Thyroid gland (tissue), 4 donors: ENCODE measurements at regions not wholly inside any gene's neighbourhood (a gene's known extent, or its start where the extent isn't known, plus 50 kb on each side); places are given as distances from the start of the nearest gene placed in this dataset.

ENCODE experiments used
- DNase-seq, 2 donors: peaks; one replicate each; pipeline ENCODE4 v3.0.0-alpha.2; 2019
- H3K27ac ChIP-seq, 3 donors: fragments of 200-600 bp; sonication (generic); 1 replicate in 2 of 3; 2 replicates in 1 of 3; pipeline ENCODE4 v1.5.1; 2016 to 2019; ENCODE audit warnings: mild to moderate bottlenecking in 1 of 3, moderate library complexity in 1 of 3
- H3K27me3 ChIP-seq: fragments of 200-600 bp; sonication (generic); one replicate; pipeline ENCODE4 v1.5.1; 2019
- H3K36me3 ChIP-seq, 2 donors: fragments of 200-600 bp; sonication (generic); one replicate each; pipeline ENCODE4 v1.5.1; 2016 to 2019
- H3K4me1 ChIP-seq, 2 donors: fragments of 200-600 bp; sonication (generic); one replicate each; pipeline ENCODE4 v1.5.1; 2017 to 2019
- H3K4me3 ChIP-seq, 3 donors: fragments of 200-600 bp; sonication (generic); replicated peaks in 1 of 3; 1 replicate in 2 of 3; 2 replicates in 1 of 3; pipeline ENCODE4 v1.5.1; 2016; ENCODE audit warnings: mild to moderate bottlenecking in 1 of 3
- H3K9me3 ChIP-seq: fragments of 200-600 bp; sonication (generic); one replicate; pipeline ENCODE4 v1.5.1; 2017
- POLR2A ChIP-seq, 2 donors: fragments of 450-650 bp; IDR thresholded peaks; one replicate each; pipeline ENCODE4 v1.6.1; 2017; ENCODE audit warnings: antibody characterized with exemption in 2 of 2, mild to moderate bottlenecking in 2 of 2, moderate library complexity in 1 of 2
- WGBS, 2 donors: methylation state at CpG; one replicate each; pipeline ENCODE4 v1.1.5; 2017; 5-methylcytosine and 5-hydroxymethylcytosine counted together
- intact Hi-C: fragments of 100-400 bp; cut with DNase I; formaldehyde crosslinking; loops from one replicate; pipeline ENCODE4 v1.15.1; 2023
- TF ChIP-seq, protein P1 (sequence below), 6 experiments: fragments of 200-600 bp in 3 of 6; fragments of 450-650 bp in 3 of 6; sonication (generic) in 3 of 6; IDR thresholded peaks; one replicate each; pipeline ENCODE4 v1.5.1; 2016 to 2019; ENCODE audit warnings: antibody characterized with exemption in 6 of 6, mild to moderate bottlenecking in 2 of 6, inconsistent platforms in 1 of 6, moderate library complexity in 1 of 6

DNA sequence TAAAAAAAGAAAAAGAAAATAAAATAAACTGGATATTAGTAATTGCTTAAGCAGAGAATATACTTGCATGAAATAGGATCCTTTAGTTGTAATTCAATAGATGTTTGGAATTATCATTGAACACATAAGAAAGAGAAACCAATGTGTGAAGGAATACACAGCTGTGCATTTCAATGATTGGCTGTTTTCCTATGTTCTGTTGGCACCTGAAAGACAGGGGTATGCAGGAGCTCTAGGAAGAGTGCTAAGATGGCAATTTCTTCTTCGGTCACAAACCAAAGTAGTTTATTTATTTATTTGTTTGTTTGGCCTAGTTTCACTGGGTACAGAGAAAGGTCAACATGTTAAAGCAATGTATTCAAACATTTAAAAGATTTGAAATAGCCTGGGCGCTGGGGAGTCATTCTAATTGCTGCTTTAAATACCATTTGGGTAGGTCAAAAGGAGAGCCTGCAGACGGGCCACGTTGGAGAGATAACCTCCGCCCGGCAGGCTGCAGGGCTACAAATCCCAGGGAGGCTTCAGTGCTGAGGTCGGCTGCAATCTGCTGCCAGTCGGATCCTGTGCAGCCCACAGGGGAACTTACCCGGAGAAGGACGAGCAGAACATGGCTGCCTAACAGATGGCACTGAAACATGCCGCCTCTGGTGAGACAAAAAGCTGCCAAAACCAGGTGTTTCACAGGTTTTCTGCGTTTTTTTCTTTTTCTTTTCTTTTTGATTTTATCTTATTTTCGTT lies 154.2 kb upstream of the TYRP1 start:
- WGBS, 2 donors, result 63 to 65% methylated on average over 13 of the region's 13 CpGs
- Histone ChIP-seq H3K36me3 (no peaks in the 10 kb centered on the region), H3K27ac (no peak overlapping the region), H3K27me3 (no peaks in the 10 kb centered on the region), H3K4me1 (no peaks in the 10 kb centered on the region), H3K9me3 (no peaks in the 10 kb centered on the region), H3K4me3 (no peak overlapping the region)
- DNase-seq, result no peak
- intact Hi-C loops, result no loop called here
- TF ChIP-seq, protein P1, sequence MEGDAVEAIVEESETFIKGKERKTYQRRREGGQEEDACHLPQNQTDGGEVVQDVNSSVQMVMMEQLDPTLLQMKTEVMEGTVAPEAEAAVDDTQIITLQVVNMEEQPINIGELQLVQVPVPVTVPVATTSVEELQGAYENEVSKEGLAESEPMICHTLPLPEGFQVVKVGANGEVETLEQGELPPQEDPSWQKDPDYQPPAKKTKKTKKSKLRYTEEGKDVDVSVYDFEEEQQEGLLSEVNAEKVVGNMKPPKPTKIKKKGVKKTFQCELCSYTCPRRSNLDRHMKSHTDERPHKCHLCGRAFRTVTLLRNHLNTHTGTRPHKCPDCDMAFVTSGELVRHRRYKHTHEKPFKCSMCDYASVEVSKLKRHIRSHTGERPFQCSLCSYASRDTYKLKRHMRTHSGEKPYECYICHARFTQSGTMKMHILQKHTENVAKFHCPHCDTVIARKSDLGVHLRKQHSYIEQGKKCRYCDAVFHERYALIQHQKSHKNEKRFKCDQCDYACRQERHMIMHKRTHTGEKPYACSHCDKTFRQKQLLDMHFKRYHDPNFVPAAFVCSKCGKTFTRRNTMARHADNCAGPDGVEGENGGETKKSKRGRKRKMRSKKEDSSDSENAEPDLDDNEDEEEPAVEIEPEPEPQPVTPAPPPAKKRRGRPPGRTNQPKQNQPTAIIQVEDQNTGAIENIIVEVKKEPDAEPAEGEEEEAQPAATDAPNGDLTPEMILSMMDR (IDR thresholded peaks at IDR 0.05), result no peak

DNA sequence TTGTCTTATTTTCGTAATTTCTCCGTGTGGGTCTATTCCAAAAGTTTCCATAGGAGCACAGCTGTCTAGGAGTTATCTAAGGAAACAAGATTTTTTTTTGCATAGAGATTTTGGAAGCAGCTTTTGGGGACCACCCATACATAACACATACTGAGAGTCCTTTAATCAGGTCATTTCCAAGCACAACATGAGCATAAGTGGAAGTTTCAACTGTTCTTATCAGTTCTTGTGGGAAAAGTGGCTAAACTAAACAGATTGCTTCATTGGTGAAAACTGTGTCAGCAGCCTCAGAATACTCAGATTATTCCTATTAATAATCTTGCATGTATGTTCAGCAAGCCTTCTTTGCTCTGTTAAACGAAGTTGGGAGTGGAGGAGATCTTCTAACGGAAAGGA lies 153.6 kb upstream of the TYRP1 start:
- intact Hi-C loops, result no loop called here
- H3K4me3 ChIP-seq, result no peak overlapping the region
- H3K4me1 ChIP-seq, result peaks cover 0 to 1% of the 10 kb centered on the region in 2 donors
- no peak overlapping the region for H3K27ac ChIP-seq
- TF ChIP-seq POLR2A (IDR thresholded peaks at IDR 0.05), result no peak
- TF ChIP-seq, protein P1 (IDR thresholded peaks at IDR 0.05), result no peak
- H3K27me3 ChIP-seq, result no peaks in the 10 kb centered on the region
- WGBS, 2 donors, result 78% methylated on average over 4 of the region's 4 CpGs
- H3K36me3 ChIP-seq, result no peaks in the 10 kb centered on the region
- no peaks in the 10 kb centered on the region for H3K9me3 ChIP-seq
- DNase-seq, result no peak

DNA sequence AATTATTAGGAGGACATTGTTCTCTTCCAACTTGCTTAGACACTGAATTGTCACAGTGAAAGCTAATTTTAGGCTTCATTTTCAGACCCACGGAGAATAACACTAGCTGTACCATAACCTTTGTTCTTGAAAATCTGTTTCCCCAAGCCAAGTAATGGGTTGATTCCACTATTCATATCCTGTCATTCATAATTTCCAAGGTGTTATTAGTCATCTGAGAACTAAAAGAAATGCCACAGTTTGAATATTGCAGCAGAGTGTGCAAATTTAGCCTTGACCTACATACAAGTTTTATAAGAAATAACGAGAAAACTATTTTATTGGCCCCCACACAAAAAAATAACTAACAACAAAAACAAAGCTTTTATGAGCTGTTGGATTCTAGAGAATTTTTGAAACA lies 148.5 kb upstream of the TYRP1 start:
- Histone ChIP-seq H3K27ac (no peak overlapping the region), H3K4me3 (no peak overlapping the region), H3K27me3 (no peaks in the 10 kb centered on the region), H3K36me3 (no peaks in the 10 kb centered on the region), H3K9me3 (no peaks in the 10 kb centered on the region), H3K4me1 (peaks cover 0 to 8% of the 10 kb centered on the region in 2 donors)
- no peak for DNase-seq
- 64 to 76% methylated on average over 2 of the region's 2 CpGs for WGBS, 2 donors
- intact Hi-C loops, result no loop called here
- no peak for TF ChIP-seq POLR2A (IDR thresholded peaks at IDR 0.05)
- TF ChIP-seq, protein P1 (IDR thresholded peaks at IDR 0.05), result no peak

DNA sequence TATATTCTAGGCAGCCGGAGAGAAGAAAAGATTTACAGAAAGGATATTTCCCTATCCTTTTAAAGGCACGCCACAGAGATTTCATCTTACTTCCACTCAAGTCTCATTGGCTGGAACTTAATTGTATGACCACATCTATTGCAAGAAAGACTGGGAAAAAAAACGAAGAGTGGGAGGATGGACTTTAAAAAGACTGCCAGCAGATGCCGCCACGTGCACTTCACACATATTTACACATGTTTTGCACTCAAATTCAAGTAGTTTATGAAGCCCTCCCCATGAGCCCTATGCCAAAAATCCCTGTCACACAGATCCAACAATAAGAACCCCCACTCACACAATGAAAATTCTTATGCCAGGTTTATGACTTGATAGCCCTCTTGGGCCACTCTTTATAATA lies 138.5 kb upstream of the TYRP1 start:
- H3K27ac ChIP-seq, result no peak overlapping the region
- no peaks in the 10 kb centered on the region for H3K27me3 ChIP-seq
- WGBS, 2 donors, result 57 to 64% methylated on average over 5 of the region's 5 CpGs
- no peak overlapping the region for H3K4me3 ChIP-seq
- DNase-seq, result no peak
- H3K4me1 ChIP-seq, result no peaks in the 10 kb centered on the region
- no peaks in the 10 kb centered on the region for H3K9me3 ChIP-seq
- TF ChIP-seq, protein P1 (IDR thresholded peaks at IDR 0.05), result no peak
- no peak for TF ChIP-seq POLR2A (IDR thresholded peaks at IDR 0.05)
- intact Hi-C loops, result no loop called here
- no peaks in the 10 kb centered on the region for H3K36me3 ChIP-seq

DNA sequence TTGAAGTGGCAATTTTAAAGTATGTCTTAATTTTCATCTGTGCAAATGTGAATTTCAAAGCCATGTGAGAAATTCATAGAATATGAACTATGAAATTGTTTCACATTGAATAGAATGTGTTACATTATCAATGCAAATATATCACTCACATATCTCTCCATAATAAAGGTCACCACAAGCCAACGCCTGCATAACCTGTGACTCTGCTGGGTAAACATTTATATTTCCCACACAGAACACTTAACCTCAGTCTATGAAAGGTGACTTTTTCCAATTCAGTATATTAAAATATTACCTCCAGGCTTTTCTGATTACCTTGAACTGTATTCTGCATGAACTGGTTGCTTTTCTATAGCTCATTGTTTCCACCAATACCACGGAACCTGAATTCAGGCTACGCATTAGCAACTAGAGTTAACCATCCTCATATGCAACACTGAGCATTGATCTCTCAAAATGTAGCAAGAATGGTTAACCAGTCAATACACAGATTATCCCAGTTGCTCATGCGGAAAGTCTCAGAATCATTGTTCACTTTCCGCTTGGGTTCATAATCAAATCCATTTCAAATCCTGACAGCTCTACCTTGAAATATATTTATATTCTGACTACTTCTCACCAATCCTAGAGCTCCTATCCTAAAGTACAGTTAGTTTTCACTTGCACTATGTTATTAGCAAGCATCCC lies 126.6 kb upstream of the TYRP1 start:
- no peak overlapping the region for H3K27ac ChIP-seq
- no peaks in the 10 kb centered on the region for H3K27me3 ChIP-seq
- no peaks in the 10 kb centered on the region for H3K4me1 ChIP-seq
- TF ChIP-seq POLR2A (IDR thresholded peaks at IDR 0.05), result no peak
- TF ChIP-seq, protein P1 (IDR thresholded peaks at IDR 0.05), result no peak
- H3K4me3 ChIP-seq, result no peak overlapping the region
- H3K36me3 ChIP-seq, result no peaks in the 10 kb centered on the region
- no peak for DNase-seq
- intact Hi-C loops, result no loop called here
- H3K9me3 ChIP-seq, result no peaks in the 10 kb centered on the region
- WGBS, 2 donors, result 94 to 95% methylated on average over 5 of the region's 5 CpGs
